NCI-H2227 treated with DMSO at 0.1 percent for 48 hours (cell line): ENCODE measurements at regions not wholly inside any gene's neighbourhood (a gene's known extent, or its start where the extent isn't known, plus 50 kb on each side); places are given as distances from the start of the nearest gene placed in this dataset.

Experiments
- DNase-seq: peaks from one replicate; lab custom pipeline; 2025; lab: John Stamatoyannopoulos, UW

- no peak for DNase-seq
Measured at GRCh38 chr5:124310453-124310852, 436.0 kb downstream of the ZNF608 start.

- DNase-seq: no peak
Measured at GRCh38 chr5:124309241-124309980, 437.0 kb downstream of the ZNF608 start.

- DNase-seq: no peak
Measured at GRCh38 chr5:124303366-124303765, 443.1 kb downstream of the ZNF608 start.

DNA sequence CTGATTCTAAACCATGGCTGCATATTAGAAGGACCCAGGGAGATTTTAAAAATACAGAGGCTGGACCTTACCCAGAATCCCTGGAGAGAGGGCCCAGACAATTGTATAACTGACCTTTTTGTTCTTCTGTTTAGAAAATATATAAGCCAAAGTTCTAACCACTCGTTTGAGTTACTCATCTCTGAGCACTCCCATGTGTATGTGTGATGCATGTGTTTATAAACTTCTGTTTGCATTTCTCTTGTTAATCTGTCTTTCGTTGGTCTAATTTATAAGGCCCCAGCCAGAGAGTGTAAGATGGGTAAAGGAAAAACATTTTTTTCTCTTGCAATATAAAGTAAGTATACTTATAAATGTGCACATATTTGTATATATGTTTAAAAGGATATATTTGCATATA lies 443.9 kb downstream of the ZNF608 start:
- no peak for DNase-seq

- DNase-seq: no peak
Measured at GRCh38 chr5:124301850-124302249, 444.6 kb downstream of the ZNF608 start.

- DNase-seq: no peak
Measured at GRCh38 chr5:124300815-124301621, 445.4 kb downstream of the ZNF608 start.

DNA sequence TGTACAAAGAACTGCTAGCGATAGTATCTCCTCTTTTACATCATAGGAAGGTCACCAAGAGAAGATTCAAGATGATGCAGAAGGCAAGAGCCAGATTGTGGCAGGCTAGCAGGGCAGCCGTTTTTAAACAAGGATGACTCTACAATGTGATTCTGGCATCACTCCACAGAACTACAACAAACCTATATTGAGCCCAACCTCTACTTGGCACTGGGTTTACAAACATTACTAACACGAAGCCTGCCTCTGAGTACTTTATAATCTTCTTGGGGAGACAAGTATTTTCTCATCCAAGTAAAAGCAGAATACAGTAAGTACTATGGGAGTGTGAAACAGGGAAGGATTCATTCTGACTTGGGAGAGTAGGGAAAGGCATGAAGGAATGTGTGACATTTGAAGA lies 448.6 kb downstream of the ZNF608 start:
- DNase-seq: no peak

DNA sequence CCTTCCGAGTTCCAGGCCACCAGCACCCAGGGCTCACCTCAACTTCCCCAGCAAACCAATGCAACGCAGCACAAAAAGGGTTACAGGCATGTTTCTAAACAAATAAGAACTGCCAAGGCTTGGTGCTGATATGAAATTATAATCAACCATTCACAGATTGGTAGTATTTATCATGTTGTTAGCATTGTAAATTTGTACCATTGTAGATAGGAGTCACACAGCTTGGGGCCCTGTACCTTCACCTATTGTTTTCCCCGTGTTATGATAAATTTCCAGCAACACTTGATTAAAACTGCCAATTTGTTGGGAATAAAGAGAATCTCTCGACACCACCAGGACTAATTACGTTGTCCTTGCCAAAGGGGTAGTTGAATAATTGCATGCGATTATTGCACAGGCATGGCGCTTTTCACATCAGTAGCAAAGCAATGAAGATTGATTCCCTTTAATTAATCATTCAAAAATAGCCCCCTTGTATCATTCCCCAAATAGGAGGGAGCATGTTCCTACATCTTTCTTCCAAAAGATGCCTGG lies 454.1 kb downstream of the ZNF608 start:
- DNase-seq: no peak

DNA sequence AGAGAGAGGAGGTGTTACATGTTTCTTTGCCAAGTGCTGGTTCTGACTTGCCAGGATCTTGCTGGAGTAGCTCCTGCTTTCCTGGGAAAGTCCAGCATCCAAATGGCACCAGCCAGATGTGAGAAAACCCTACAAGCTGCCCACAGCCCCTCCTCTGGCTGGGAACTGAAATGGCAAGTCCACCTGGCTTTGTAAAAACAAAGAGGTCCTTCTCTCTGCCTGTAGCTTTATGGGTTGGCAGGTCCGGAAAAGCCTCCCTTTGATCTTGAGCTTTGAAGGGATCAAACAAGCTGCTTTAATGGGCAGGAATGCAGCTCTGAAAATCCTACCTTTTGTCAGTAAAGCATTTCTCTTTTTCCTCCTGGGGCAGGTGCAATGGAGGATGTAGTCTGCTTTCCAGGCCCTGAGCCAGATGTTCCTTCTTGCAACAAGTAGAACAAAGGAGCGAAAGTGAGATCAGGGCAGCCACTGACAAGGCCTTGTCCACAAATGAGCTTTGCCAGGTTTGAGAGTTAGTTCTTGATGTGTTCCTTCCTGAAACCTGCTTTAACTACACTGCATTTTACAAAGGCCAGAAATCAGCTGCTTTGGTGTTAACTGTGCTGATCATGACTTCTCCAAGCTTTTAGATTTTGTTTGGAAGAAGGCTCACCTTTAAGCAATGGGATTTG lies 456.7 kb downstream of the ZNF608 start:
- DNase-seq: no peak

GRCh38 chr5:124289130-124289529 lies 457.3 kb downstream of the ZNF608 start:
- DNase-seq: no peak

DNA sequence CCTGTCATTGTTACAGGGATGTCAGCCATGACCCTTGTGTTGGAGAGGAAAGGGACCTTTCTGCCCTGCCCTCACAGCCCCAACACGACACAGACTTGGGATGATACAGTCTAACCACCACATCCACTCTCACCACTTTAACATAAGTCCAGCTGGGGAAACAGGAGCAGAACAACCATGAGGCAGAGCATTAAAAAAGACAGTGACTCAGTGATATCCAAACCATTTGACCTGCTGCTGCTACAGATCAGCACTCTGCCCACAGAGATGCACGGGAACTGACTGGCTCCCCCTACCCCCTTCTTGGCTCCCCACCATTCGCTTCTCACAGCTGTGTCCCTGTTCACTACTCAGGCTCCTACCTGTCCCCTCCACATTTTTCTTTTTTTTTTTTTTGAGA lies 458.6 kb downstream of the ZNF608 start:
- no peak for DNase-seq

DNA sequence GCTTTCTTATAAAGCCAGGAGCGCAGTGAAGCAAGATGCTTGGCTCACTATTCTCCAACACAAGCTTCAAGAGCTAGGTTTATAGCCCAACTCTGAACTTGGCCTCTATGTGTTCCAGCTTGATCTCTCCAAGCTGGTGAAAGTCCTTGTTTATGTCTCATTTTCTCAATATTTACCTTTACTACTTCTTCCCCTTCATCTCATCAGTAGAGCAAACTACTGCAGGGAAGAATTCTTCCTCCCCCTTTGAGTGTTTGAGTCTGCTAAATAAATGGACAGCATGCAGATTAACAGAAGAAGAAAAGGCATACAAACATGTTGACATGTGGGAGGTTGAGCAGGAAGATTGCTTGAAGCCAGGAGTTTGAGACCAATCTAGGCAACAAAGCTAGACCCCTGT lies 460.7 kb downstream of the ZNF608 start:
- no peak for DNase-seq

- DNase-seq: no peak
Measured at GRCh38 chr5:124285071-124285470, 461.4 kb downstream of the ZNF608 start.

- no peak for DNase-seq
Measured at GRCh38 chr5:124283031-124283430, 463.4 kb downstream of the ZNF608 start.

- no peak for DNase-seq
Measured at GRCh38 chr5:124280079-124280478, 466.4 kb downstream of the ZNF608 start.

- no peak for DNase-seq
Measured at GRCh38 chr5:124279146-124279876, 467.1 kb downstream of the ZNF608 start.

DNA sequence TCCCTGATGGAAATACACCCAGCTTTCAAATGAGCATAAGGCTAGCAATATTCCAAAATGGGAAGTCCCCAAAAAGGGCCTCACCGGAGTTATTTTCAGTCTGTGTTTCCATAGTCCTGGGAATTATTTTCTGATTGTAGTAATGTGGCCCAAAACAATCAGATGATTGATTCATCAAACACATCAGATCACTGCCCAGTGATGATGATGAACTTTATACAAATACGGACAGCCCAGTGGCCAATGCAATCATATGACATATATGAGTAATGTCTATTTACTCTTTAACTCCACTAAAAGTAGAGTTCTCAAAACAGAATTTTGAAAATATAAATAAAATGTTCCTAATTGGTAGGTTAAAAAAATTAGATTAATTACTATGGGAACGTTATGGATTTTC lies 467.8 kb downstream of the ZNF608 start:
- no peak for DNase-seq

DNA sequence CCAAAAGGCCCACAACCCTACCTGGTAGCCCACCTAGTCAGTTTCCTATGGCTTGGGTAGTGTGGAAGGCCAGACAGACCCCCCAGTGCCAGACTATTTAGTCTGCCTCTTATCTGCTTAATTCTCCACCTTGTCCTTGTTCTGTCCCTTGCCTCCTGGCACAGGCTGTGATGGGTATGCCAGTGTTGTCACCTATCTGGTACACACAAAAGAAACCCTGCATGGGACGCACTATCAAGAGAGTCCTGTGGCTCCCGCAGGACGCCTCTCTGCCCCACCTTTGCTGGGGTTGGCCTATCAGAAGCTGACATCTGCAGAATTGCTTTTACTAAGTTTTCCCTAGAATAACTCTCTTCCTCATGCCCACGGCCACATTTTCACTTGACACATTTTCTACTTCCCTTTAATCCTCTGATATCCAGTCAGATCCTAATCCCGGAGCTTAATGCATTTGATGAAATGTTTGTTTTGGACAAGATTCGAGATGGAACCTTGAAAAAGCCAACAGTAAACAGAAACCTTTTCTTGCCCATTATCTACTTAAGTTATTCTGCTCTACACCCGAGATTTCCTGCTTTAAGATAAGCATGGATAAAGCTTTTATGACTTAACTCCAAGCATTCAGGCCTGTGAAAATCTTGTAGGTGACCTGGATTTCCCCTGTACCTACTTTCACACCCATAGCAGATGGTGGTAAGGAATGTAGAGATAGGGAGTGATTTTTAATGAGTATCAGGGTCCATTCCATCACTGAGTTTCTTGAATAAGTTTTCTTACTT lies 468.5 kb downstream of the ZNF608 start:
- DNase-seq: no peak

- DNase-seq: no peak
Measured at GRCh38 chr5:124276166-124276565, 470.3 kb downstream of the ZNF608 start.

DNA sequence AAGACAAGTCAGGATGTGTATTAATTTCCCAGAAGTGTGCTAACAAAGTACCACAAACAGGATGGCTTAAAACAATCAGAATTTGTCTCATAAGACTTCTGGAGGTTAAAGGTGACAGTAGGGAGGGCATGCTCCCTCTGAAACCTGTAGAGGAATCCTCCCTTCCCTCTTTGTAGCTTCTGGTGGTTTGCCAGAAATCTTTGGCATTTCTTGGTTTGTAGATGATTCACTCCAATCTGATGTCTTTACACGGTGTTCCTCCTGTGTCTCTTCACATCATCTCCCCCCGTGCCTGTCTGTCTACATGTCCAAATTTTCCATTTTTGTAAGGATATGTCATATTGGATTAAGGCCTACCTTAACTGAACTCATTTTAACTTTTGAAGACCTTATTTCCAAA lies 471.5 kb downstream of the ZNF608 start:
- DNase-seq: no peak

DNA sequence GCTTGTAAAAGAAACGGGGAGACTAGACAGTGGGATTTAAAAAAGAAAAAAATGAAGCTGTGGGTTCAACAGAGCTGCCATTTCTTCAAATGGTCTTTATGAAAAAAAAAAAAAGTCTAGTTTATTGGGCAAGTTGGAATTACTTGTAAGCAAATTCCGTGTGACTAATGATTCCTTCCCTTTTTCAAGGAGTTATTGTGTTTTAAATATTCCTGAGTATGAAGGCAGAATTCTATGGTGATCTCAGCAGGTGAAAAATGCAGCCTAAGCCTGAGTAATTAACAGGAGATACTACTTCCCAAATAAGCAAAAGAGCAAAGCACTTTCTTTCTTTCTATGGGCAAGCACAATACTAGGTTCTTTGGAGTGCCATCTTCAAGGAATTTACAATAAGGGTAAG lies 481.9 kb downstream of the ZNF608 start:
- no peak for DNase-seq
